ENCODE measurements at regions not wholly inside any gene's neighbourhood (a gene's known extent, or its start where the extent isn't known, plus 50 kb on each side); places are given as distances from the start of the nearest gene placed in this dataset.

GRCh38 chr2:195370167-195370943 is 286.7 kb upstream of the SLC39A10 start:
- Histone ChIP-seq H3K27ac (ENCODE audit: poor library complexity, severe bottlenecking) (no peak overlapping the region), H3K36me3 (ENCODE audit: low read depth) (no peaks in the 10 kb centered on the region), H3K4me1 (ENCODE audit: insufficient read depth, poor library complexity, severe bottlenecking) (no peaks in the 10 kb centered on the region), H3K27me3 (ENCODE audit: insufficient read depth, poor library complexity, severe bottlenecking) (no peaks in the 10 kb centered on the region), H3K4me3 (ENCODE audit: severe bottlenecking) (no peak overlapping the region), H3K9me3 (ENCODE audit: severe bottlenecking) (no peaks in the 10 kb centered on the region)
- no peak for ATAC-seq (ENCODE audit: low read depth)
- no peak for TF ChIP-seq CTCF (IDR thresholded peaks at IDR 0.05; ENCODE audit: poor library complexity, severe bottlenecking)
- no peak for DNase-seq (ENCODE audit: low spot score)

- no peak for ATAC-seq (ENCODE audit: low read depth)
- Histone ChIP-seq H3K27ac (ENCODE audit: poor library complexity, severe bottlenecking) (no peak overlapping the region), H3K9me3 (ENCODE audit: severe bottlenecking) (no peaks in the 10 kb centered on the region), H3K4me3 (ENCODE audit: severe bottlenecking) (no peak overlapping the region), H3K36me3 (ENCODE audit: low read depth) (no peaks in the 10 kb centered on the region), H3K27me3 (ENCODE audit: insufficient read depth, poor library complexity, severe bottlenecking) (no peaks in the 10 kb centered on the region), H3K4me1 (ENCODE audit: insufficient read depth, poor library complexity, severe bottlenecking) (peaks cover 5% of the 10 kb centered on the region)
- TF ChIP-seq CTCF (IDR thresholded peaks at IDR 0.05; ENCODE audit: poor library complexity, severe bottlenecking) = no peak
- no peak for DNase-seq (ENCODE audit: low spot score)
Observed at GRCh38 chr2:195369218-195369587, 287.8 kb upstream of the SLC39A10 start.

GRCh38 chr2:195368249-195369217 is 288.5 kb upstream of the SLC39A10 start:
- H3K4me3 ChIP-seq (ENCODE audit: severe bottlenecking) = no peak overlapping the region
- H3K27ac ChIP-seq (ENCODE audit: poor library complexity, severe bottlenecking) = no peak overlapping the region
- no peaks in the 10 kb centered on the region for H3K36me3 ChIP-seq (ENCODE audit: low read depth)
- H3K4me1 ChIP-seq (ENCODE audit: insufficient read depth, poor library complexity, severe bottlenecking) = peaks cover 11% of the 10 kb centered on the region
- DNase-seq (ENCODE audit: low spot score) (no peak), ATAC-seq (ENCODE audit: low read depth) (no peak)
- no peaks in the 10 kb centered on the region for H3K27me3 ChIP-seq (ENCODE audit: insufficient read depth, poor library complexity, severe bottlenecking)
- TF ChIP-seq CTCF (IDR thresholded peaks at IDR 0.05; ENCODE audit: poor library complexity, severe bottlenecking) = no peak
- no peaks in the 10 kb centered on the region for H3K9me3 ChIP-seq (ENCODE audit: severe bottlenecking)

DNA sequence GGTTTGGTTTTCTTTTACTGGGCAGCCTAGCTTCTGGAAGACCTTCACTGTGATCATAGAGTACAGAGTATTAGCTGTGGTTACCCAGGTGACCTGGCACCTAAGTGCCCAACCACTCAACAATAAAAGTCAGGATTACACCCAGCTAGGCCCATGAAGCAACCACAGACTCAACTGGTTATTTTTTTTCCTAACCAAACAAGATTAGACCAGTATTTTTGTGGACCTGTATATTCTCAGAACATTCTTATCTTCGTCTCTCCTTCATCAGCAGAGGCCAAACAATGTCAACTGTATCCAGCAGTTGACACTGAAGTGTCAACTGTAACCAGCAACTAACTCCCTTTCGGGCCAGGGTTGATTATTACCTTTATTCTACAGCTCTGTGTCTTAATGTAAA is 289.2 kb upstream of the SLC39A10 start:
- peaks cover 16% of the 10 kb centered on the region for H3K4me1 ChIP-seq (ENCODE audit: insufficient read depth, poor library complexity, severe bottlenecking)
- H3K9me3 ChIP-seq (ENCODE audit: severe bottlenecking) = no peaks in the 10 kb centered on the region
- no peaks in the 10 kb centered on the region for H3K27me3 ChIP-seq (ENCODE audit: insufficient read depth, poor library complexity, severe bottlenecking)
- no peaks in the 10 kb centered on the region for H3K36me3 ChIP-seq (ENCODE audit: low read depth)
- DNase-seq (ENCODE audit: low spot score) (no peak), ATAC-seq (ENCODE audit: low read depth) (no peak)
- no peak overlapping the region for H3K4me3 ChIP-seq (ENCODE audit: severe bottlenecking)
- no peak overlapping the region for H3K27ac ChIP-seq (ENCODE audit: poor library complexity, severe bottlenecking)
- no peak for TF ChIP-seq CTCF (IDR thresholded peaks at IDR 0.05; ENCODE audit: poor library complexity, severe bottlenecking)
